MM.1S (cell line): ENCODE measurements at regions not wholly inside any gene's neighbourhood (a gene's known extent, or its start where the extent isn't known, plus 50 kb on each side); places are given as distances from the start of the nearest gene placed in this dataset.

ENCODE experiments used
- DNase-seq: peaks from one replicate; pipeline ENCODE4 v3.0.0-alpha.2; 2015
- H2AFZ ChIP-seq: fragments of 300-600 bp; sonication (generic); 2 replicates; pipeline ENCODE4 v1.6.0; 2016; ENCODE audit warnings: antibody characterized with exemption, low read length
- H3F3A ChIP-seq: fragments of 300-600 bp; sonication (generic); 2 replicates; pipeline ENCODE4 v1.6.1; 2016; ENCODE audit warnings: mild to moderate bottlenecking, antibody characterized with exemption, low read length, moderate library complexity, mixed read lengths; ENCODE audit not compliant: insufficient read depth
- H3K27ac ChIP-seq: fragments of 300-600 bp; sonication (generic); 2 replicates; pipeline ENCODE4 v1.5.1; 2016; ENCODE audit warnings: mild to moderate bottlenecking, low read length
- H3K27me3 ChIP-seq: fragments of 300-600 bp; sonication (generic); replicated peaks from 2 replicates; pipeline ENCODE4 v1.6.0; 2016; ENCODE audit warnings: low read length; ENCODE audit not compliant: insufficient read depth
- H3K36me3 ChIP-seq: fragments of 300-600 bp; sonication (generic); replicated peaks from 2 replicates; pipeline ENCODE4 v1.6.1; 2016; ENCODE audit warnings: mild to moderate bottlenecking, low read length, mixed read lengths; ENCODE audit not compliant: insufficient read depth
- H3K4me1 ChIP-seq: fragments of 300-600 bp; sonication (generic); 2 replicates; pipeline ENCODE4 v1.6.1; 2016; ENCODE audit warnings: low read length, mixed read lengths
- H3K4me2 ChIP-seq: fragments of 300-600 bp; sonication (generic); 2 replicates; pipeline ENCODE4 v1.6.0; 2016; ENCODE audit warnings: low read depth, low read length
- H3K4me3 ChIP-seq: fragments of 300-600 bp; sonication (generic); 2 replicates; pipeline ENCODE4 v1.5.1; 2016; ENCODE audit warnings: low read length, mixed read lengths
- H3K79me2 ChIP-seq: fragments of 300-600 bp; sonication (generic); 2 replicates; pipeline ENCODE4 v1.6.1; 2016; ENCODE audit warnings: mixed run types, low read length, mixed read lengths
- H3K9ac ChIP-seq: fragments of 300-600 bp; sonication (generic); 2 replicates; pipeline ENCODE4 v1.6.1; 2016; ENCODE audit warnings: low read length, mixed read lengths
- H3K9me2 ChIP-seq: fragments of 300-600 bp; sonication (generic); replicated peaks from 2 replicates; pipeline ENCODE4 v1.6.1; 2016; ENCODE audit warnings: mild to moderate bottlenecking, low read length, mixed read lengths; ENCODE audit not compliant: insufficient read depth
- H3K9me3 ChIP-seq: fragments of 300-600 bp; sonication (generic); replicated peaks from 2 replicates; pipeline ENCODE4 v1.6.1; 2016; ENCODE audit warnings: mild to moderate bottlenecking, low read length, mixed read lengths; ENCODE audit not compliant: insufficient read depth
- H4K20me1 ChIP-seq: fragments of 300-600 bp; sonication (generic); 2 replicates; pipeline ENCODE4 v1.6.1; 2016; ENCODE audit warnings: mild to moderate bottlenecking, low read length, moderate library complexity, mixed read lengths; ENCODE audit not compliant: insufficient read depth
- CTCF ChIP-seq: fragments of 300-600 bp; sonication (generic); IDR thresholded peaks from 2 replicates; pipeline ENCODE4 v1.5.1; 2016; ENCODE audit warnings: antibody characterized with exemption, low read length, mixed read lengths
- EZH2 ChIP-seq: fragments of 300-600 bp; sonication (generic); optimal IDR thresholded peaks from 2 replicates; pipeline ENCODE3; 2017; ENCODE audit warnings: low read depth, mild to moderate bottlenecking, antibody characterized with exemption, low read length, mixed read lengths
- EZH2phosphoT487 ChIP-seq: fragments of 300-600 bp; sonication (generic); IDR thresholded peaks from 2 replicates; pipeline ENCODE4 v1.6.1; 2018; ENCODE audit warnings: antibody characterized with exemption, low read length

GRCh38 chr10:10196701-10197100, 821.0 kb upstream of the CELF2 start:
- Histone ChIP-seq H3K79me2 (no peaks in the 10 kb centered on the region), H2AFZ (no peak overlapping the region), H3K9me2 (no peaks in the 10 kb centered on the region), H3K4me3 (no peak overlapping the region), H4K20me1 (no peaks in the 10 kb centered on the region), H3K36me3 (no peaks in the 10 kb centered on the region), H3K4me2 (no peak overlapping the region), H3K27ac (no peak overlapping the region), H3K27me3 (no peaks in the 10 kb centered on the region), H3K9me3 (no peaks in the 10 kb centered on the region), H3K9ac (no peak overlapping the region), H3F3A (no peaks in the 10 kb centered on the region), H3K4me1 (no peaks in the 10 kb centered on the region)
- no peak for DNase-seq
- TF ChIP-seq EZH2, result no peak
- TF ChIP-seq EZH2phosphoT487, result no peak
- no peak for TF ChIP-seq CTCF

- no peak for DNase-seq
- Histone ChIP-seq H3K9me3 (no peaks in the 10 kb centered on the region), H3K9ac (no peak overlapping the region), H3K4me2 (no peak overlapping the region), H3K9me2 (no peaks in the 10 kb centered on the region), H3F3A (no peaks in the 10 kb centered on the region), H3K27ac (no peak overlapping the region), H3K4me3 (no peak overlapping the region), H3K4me1 (no peaks in the 10 kb centered on the region), H3K36me3 (no peaks in the 10 kb centered on the region), H3K27me3 (no peaks in the 10 kb centered on the region), H3K79me2 (no peaks in the 10 kb centered on the region), H2AFZ (no peak overlapping the region), H4K20me1 (no peaks in the 10 kb centered on the region)
- TF ChIP-seq EZH2, result no peak
- no peak for TF ChIP-seq EZH2phosphoT487
- TF ChIP-seq CTCF, result no peak
Observed at GRCh38 chr10:10197423-10197822, 820.2 kb upstream of the CELF2 start.

GRCh38 chr10:10198363-10198762, 819.3 kb upstream of the CELF2 start:
- Histone ChIP-seq H3K9me3 (no peaks in the 10 kb centered on the region), H3K4me3 (no peak overlapping the region), H2AFZ (no peak overlapping the region), H3K36me3 (no peaks in the 10 kb centered on the region), H3K27me3 (no peaks in the 10 kb centered on the region), H4K20me1 (no peaks in the 10 kb centered on the region), H3K4me2 (no peak overlapping the region), H3K79me2 (no peaks in the 10 kb centered on the region), H3K27ac (no peak overlapping the region), H3K4me1 (no peaks in the 10 kb centered on the region), H3F3A (no peaks in the 10 kb centered on the region), H3K9me2 (no peaks in the 10 kb centered on the region), H3K9ac (no peak overlapping the region)
- TF ChIP-seq EZH2, result no peak
- TF ChIP-seq EZH2phosphoT487, result no peak
- TF ChIP-seq CTCF, result no peak
- no peak for DNase-seq
